Nephron (organoid): ENCODE measurements at regions not wholly inside any gene's neighbourhood (a gene's known extent, or its start where the extent isn't known, plus 50 kb on each side); places are given as distances from the start of the nearest gene placed in this dataset.

Experiments
- H3K27ac Mint-ChIP-seq, 3 experiments: 2 replicates each; pipeline ENCODE4 v1.8.0; 2020; ENCODE audit warnings: mixed read lengths in 3 of 3, mild to moderate bottlenecking in 2 of 3, moderate library complexity in 1 of 3
- H3K27me3 Mint-ChIP-seq: 2 replicates; pipeline ENCODE4 v1.8.0; 2021; ENCODE audit warnings: low read depth, mild to moderate bottlenecking, moderate library complexity, mixed read lengths
- H3K36me3 Mint-ChIP-seq: 2 replicates; pipeline ENCODE4 v1.8.0; 2020; ENCODE audit warnings: low read depth, mixed read lengths
- H3K4me1 Mint-ChIP-seq: 2 replicates; pipeline ENCODE4 v1.8.0; 2020; ENCODE audit warnings: mixed read lengths
- H3K4me3 Mint-ChIP-seq, 3 experiments: 2 replicates each; pipeline ENCODE4 v1.8.0; 2020; ENCODE audit warnings: mild to moderate bottlenecking in 3 of 3, mixed read lengths in 3 of 3, moderate library complexity in 2 of 3
- H3K9me3 Mint-ChIP-seq: 2 replicates; pipeline ENCODE4 v1.8.0; 2020; ENCODE audit warnings: mixed read lengths
- CTCF ChIP-seq, 3 experiments: fragments of 200-600 bp; sonication (generic); IDR thresholded peaks; one replicate each; pipeline ENCODE4 v1.5.0; 2021; ENCODE audit warnings: antibody characterized with exemption in 3 of 3; ENCODE audit not compliant: unreplicated experiment in 3 of 3

GRCh38 chr1:77623066-77623465 lies 59.4 kb downstream of the ZZZ3 start:
- Mint-ChIP-seq H3K4me1 (no peaks in the 10 kb centered on the region), H3K4me3 (no peak overlapping the region), H3K27me3 (no peaks in the 10 kb centered on the region), H3K9me3 (peaks cover 6% of the 10 kb centered on the region), H3K36me3 (peaks cover 73% of the 10 kb centered on the region), H3K27ac (no peak overlapping the region)
- no peak for TF ChIP-seq CTCF (IDR thresholded peaks at IDR 0.05; ENCODE audit: unreplicated experiment in 3 of 3)

- Mint-ChIP-seq H3K4me3 (no peak overlapping the region), H3K9me3 (no peaks in the 10 kb centered on the region), H3K27ac (no peak overlapping the region), H3K4me1 (no peaks in the 10 kb centered on the region), H3K36me3 (peaks cover 57% of the 10 kb centered on the region), H3K27me3 (no peaks in the 10 kb centered on the region)
- TF ChIP-seq CTCF (IDR thresholded peaks at IDR 0.05; ENCODE audit: unreplicated experiment in 3 of 3): no peak
Observed at GRCh38 chr1:77620273-77620672, 62.2 kb downstream of the ZZZ3 start.

- no peak for TF ChIP-seq CTCF (IDR thresholded peaks at IDR 0.05; ENCODE audit: unreplicated experiment in 3 of 3)
- H3K9me3 Mint-ChIP-seq: peaks cover 28% of the 10 kb centered on the region
- H3K4me3 Mint-ChIP-seq: no peak overlapping the region
- H3K4me1 Mint-ChIP-seq: no peaks in the 10 kb centered on the region
- peaks cover 54% of the 10 kb centered on the region for H3K36me3 Mint-ChIP-seq
- no peak overlapping the region for H3K27ac Mint-ChIP-seq
- H3K27me3 Mint-ChIP-seq: no peaks in the 10 kb centered on the region
Observed at GRCh38 chr1:77614037-77614436, 68.4 kb downstream of the ZZZ3 start.
